Peyer's patch (tissue), 4 donors: ENCODE measurements at regions not wholly inside any gene's neighbourhood (a gene's known extent, or its start where the extent isn't known, plus 50 kb on each side); places are given as distances from the start of the nearest gene placed in this dataset.

Source experiments
- DNase-seq, 3 donors: peaks; one replicate each; pipeline ENCODE4 v3.0.0-alpha.2; 2017 to 2019
- H3K27ac ChIP-seq, 4 donors: fragments of 200-600 bp; sonication (generic); one replicate each; pipeline ENCODE4 v1.5.1; 2016 to 2019
- H3K27me3 ChIP-seq, 2 donors: fragments of 200-600 bp; sonication (generic); one replicate each; pipeline ENCODE4 v1.5.1; 2019
- H3K36me3 ChIP-seq, 3 donors: fragments of 200-600 bp; sonication (generic); one replicate each; pipeline ENCODE4 v1.5.1; 2016 to 2019
- H3K4me1 ChIP-seq, 4 donors: fragments of 200-600 bp; sonication (generic); one replicate each; pipeline ENCODE4 v1.5.1; 2016 to 2019
- H3K4me3 ChIP-seq, 4 donors: fragments of 200-600 bp; sonication (generic); 1 replicate in 3 of 4; 2 replicates in 1 of 4; pipeline ENCODE4 v1.5.1; 2016 to 2019; ENCODE audit warnings: mild to moderate bottlenecking in 1 of 4
- H3K9me3 ChIP-seq, 4 donors: fragments of 200-600 bp; sonication (generic); one replicate each; pipeline ENCODE4 v1.5.1; 2016 to 2019; ENCODE audit warnings: mild to moderate bottlenecking in 1 of 4
- CTCF ChIP-seq, 6 experiments: fragments of 450-650 bp in 4 of 6; fragments of 200-600 bp in 2 of 6; sonication (generic) in 1 of 6; IDR thresholded peaks; one replicate each; pipeline ENCODE4 v1.5.1; 2017 to 2019; ENCODE audit warnings: antibody characterized with exemption in 6 of 6, mild to moderate bottlenecking in 3 of 6, moderate library complexity in 1 of 6
- POLR2A ChIP-seq, 2 donors: fragments of 450-650 bp; IDR thresholded peaks; one replicate each; pipeline ENCODE4 v1.5.1; 2017; ENCODE audit warnings: antibody characterized with exemption in 2 of 2, mild to moderate bottlenecking in 2 of 2, moderate library complexity in 2 of 2

DNA sequence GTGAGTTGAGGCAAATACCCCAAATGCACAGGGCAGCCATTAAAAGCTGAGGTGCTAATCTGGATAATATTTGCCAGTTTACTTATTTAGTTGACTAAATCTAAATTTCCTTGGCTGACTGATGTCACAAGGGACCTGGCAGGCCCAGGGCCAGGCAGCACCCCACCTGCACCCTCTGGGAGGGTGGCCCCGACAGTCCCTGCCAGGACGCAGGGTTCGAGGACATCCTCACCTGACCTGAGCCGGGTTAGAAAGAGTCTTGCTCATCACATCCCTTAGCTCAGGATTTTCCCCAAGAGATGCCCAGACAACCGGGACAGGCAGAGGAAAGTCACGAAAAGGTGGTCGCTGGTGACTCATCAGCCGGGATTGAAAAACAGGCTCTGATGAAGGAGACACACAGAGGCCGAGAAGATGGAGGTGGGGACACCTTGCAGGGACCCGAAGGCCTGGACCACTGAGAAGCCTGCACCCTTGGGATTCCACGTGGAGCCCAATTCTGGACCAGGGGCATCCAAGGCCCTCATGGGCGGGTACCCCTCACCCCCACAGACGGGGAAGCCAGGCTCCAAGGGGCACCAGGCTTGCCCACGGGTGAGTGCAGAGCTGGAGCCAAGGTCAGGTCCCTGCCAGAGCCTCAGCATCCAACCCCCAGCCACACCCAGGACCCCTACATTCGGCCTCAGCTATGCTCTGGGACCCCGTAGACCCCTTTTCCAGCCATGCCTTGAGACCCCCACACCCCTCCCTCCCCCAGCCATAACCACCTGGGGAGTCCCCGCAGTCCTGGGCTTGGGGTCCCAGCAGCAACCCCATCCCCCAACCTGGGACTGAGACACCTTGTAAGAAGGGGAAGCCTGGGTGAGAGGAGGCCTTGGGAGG lies 103.2 kb downstream of the SOX1 start:
- Histone ChIP-seq H3K4me3 (no peak overlapping the region), H3K4me1 (no peaks in the 10 kb centered on the region), H3K27me3 (no peaks in the 10 kb centered on the region), H3K36me3 (no peaks in the 10 kb centered on the region), H3K9me3 (no peaks in the 10 kb centered on the region), H3K27ac (no peak overlapping the region)
- peak in 1 of 3 donors; percentile 22 for DNase-seq
- no peak for TF ChIP-seq POLR2A (IDR thresholded peaks at IDR 0.05)
- TF ChIP-seq CTCF (IDR thresholded peaks at IDR 0.05), result no peak

DNA sequence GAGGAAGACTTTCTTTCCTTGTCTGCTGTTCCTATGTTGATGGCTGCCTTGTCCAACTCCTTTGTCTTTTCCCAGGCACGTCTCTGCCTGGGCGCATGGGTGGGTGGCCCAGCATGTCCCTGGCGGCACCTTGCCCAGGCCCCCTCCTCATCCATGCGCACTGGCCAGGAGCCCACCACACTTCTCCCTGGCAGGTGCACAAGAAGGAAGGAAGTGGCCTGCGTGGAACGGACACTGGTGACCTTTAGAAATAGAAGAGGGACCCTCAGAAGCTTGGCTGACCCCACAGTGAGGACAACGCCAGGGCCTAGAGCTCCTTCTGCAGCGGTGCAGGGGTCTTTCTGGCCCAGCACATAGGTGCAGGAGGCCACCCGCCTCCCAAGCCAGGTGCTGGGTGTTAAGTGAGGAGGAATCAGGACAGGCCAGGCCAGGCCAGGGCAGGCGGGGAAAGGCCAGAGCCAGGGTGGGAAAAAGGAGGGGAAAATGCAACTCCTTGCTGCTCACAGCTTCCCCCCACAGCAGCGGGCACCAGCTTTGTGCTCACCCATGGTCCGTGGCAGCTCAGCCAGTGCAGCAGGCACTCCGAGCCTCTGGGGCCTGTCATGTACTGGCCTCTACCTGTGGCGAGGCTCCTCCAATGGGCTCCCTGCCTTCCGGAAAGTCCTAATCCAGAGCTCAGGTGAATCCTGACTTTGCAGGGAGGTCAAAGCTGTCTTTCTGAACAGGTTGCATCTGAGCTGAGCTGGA lies 104.0 kb downstream of the SOX1 start:
- H3K27ac ChIP-seq, result no peak overlapping the region
- no peak for DNase-seq
- no peak for TF ChIP-seq CTCF (IDR thresholded peaks at IDR 0.05)
- TF ChIP-seq POLR2A (IDR thresholded peaks at IDR 0.05), result no peak
- no peaks in the 10 kb centered on the region for H3K9me3 ChIP-seq
- H3K36me3 ChIP-seq, result no peaks in the 10 kb centered on the region
- no peak overlapping the region for H3K4me3 ChIP-seq
- H3K4me1 ChIP-seq, result no peaks in the 10 kb centered on the region
- no peaks in the 10 kb centered on the region for H3K27me3 ChIP-seq

- no peaks in the 10 kb centered on the region for H3K27me3 ChIP-seq
- DNase-seq, result peak in 1 of 3 donors; percentile 33
- no peak overlapping the region for H3K27ac ChIP-seq
- no peak for TF ChIP-seq POLR2A (IDR thresholded peaks at IDR 0.05)
- no peak for TF ChIP-seq CTCF (IDR thresholded peaks at IDR 0.05)
- H3K4me1 ChIP-seq, result no peaks in the 10 kb centered on the region
- no peaks in the 10 kb centered on the region for H3K9me3 ChIP-seq
- no peaks in the 10 kb centered on the region for H3K36me3 ChIP-seq
- no peak overlapping the region for H3K4me3 ChIP-seq
Observed at GRCh38 chr13:112171570-112171965, 104.6 kb downstream of the SOX1 start.

DNA sequence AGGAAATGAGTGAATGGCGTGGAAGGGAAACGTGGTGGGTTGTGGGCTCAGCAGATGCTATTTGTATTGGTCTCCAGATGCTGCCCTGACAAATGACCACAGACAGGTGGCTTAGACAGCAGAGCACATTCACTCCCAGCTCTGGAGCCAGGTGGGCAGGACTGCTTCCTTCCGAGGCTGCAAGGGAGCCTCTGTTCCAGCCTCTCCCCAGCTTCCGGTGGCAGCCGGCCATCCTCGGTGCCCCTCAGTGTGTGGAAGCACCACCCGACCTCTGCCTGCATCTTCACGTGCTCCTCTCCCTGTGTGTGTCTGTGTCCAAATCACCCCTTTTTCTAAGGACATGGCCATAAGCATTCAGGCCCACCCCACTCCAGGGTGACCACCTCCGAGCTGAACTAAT lies 105.1 kb downstream of the SOX1 start:
- Histone ChIP-seq H3K27ac (no peak overlapping the region), H3K9me3 (no peaks in the 10 kb centered on the region), H3K36me3 (no peaks in the 10 kb centered on the region), H3K4me3 (no peak overlapping the region), H3K4me1 (no peaks in the 10 kb centered on the region), H3K27me3 (no peaks in the 10 kb centered on the region)
- no peak for TF ChIP-seq CTCF (IDR thresholded peaks at IDR 0.05)
- no peak for TF ChIP-seq POLR2A (IDR thresholded peaks at IDR 0.05)
- peak in 1 of 3 donors; percentile 30 for DNase-seq

DNA sequence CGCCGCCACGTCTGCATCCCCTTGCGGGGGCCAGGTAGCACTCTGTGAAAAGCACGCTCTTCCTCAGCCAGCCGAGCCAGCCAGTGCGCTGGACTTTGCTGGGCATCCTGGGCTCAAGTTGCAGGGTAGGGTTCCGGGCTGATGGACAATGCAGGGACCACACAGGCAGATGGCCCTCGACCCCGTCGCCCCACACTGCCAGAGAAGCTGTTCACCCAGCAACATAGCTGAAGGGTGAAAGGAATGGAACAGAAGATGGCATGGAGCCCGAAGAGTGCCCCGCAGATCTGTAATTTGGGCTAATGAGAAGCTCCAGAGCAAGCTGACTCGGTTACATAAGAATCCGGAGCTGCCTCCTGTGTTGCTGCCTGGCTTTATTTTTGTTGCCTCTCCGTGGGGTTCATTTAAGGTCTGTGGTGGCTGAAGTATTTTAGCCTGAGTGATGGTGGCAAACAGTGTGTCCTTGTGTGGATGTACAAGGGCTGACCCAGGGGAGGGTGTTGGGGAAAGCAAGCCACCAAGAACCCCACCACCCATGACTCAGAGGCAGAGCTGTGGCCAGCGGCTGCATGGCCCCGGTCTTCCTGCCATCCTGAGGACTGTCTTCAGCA lies 105.8 kb downstream of the SOX1 start:
- no peak for TF ChIP-seq CTCF (IDR thresholded peaks at IDR 0.05)
- TF ChIP-seq POLR2A (IDR thresholded peaks at IDR 0.05), result no peak
- Histone ChIP-seq H3K27ac (no peak overlapping the region), H3K9me3 (no peaks in the 10 kb centered on the region), H3K27me3 (no peaks in the 10 kb centered on the region), H3K4me1 (peaks cover 0 to 6% (median 0%) of the 10 kb centered on the region in 4 donors), H3K4me3 (no peak overlapping the region), H3K36me3 (no peaks in the 10 kb centered on the region)
- peak in 1 of 3 donors; percentile 21 for DNase-seq
